CD4-positive, alpha-beta T cell treated with Interleukin-1 beta for 1 hour (primary cell): ENCODE measurements at regions not wholly inside any gene's neighbourhood (a gene's known extent, or its start where the extent isn't known, plus 50 kb on each side); places are given as distances from the start of the nearest gene placed in this dataset.

ENCODE experiments used
- DNase-seq, 2 donors: peaks; one replicate each; pipeline ENCODE4 v3.0.0-alpha.2; 2020 to 2022

DNA sequence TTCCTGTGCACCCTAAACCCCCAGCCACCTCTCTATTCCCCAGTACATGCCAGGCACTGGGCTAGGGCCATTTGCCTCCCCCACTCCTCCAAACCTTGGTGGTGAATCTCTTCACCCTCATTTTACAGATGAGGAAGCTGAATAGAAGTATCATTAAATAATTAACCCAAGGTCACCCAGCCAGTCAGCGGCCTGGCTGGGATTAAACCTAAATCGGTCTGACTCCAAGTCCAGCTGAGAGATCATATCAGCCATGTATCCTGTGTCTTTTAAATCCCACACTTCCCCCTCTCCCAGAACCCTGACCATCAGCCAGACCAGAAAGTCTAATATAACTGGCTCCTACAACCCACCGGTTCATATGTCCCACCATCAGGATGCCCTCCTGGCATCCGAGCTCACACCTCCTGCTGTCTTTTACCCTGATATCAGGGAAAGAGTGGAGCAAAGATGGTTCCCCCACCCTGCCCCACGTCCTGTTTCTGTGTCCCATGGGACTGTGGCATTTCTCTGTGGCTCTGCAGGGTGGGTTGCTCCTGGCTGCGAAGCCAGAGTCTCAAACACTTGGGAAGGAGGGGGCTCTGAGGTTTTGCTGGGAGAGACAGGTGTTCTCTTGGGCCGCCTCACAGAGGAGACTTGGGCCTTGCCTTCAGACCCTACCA is 145.3 kb downstream of the VEGFA start:
- DNase-seq: no peak

DNA sequence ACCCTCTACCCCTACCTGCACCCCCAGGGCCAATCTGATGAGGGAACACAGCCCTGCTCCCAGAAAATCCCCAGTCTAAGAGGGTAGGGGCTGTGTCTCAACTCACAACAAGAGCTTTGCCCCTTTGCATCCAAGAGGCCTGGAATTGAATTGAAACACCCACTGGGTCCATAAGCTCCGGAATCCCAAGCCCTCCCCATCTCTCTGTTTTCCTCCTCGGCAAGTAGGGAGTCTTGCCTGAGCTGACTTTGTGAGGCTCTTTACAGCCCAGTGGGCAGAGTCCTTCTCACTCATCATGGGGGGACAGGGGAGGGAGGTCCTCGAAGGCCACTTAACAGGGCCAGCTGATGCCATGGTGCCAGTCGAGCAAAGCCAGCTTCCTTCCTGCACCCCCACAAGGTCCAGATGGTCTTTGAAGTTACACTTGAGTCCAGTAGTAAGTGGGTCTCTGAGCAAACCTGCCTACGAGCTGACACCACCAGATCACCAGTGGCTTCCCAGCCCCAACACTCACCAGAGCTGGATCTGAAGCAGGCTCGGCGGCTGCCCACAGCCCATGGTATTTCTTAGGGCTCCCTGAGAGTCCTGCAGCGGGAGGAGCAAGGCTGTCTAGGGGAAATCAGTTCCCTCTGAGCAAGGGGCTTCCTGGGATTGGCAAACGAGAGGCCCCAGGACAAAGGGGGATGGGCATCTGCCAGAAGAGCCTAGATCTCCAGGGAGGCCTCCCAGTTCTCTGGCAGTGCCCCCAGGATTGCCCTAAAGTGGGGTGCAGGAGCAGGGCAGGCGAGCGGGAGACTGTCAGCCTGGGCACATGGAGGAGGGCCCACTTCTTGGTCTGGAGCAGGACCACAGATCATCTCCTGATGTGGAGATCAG is 144.5 kb downstream of the VEGFA start:
- DNase-seq: no peak

DNA sequence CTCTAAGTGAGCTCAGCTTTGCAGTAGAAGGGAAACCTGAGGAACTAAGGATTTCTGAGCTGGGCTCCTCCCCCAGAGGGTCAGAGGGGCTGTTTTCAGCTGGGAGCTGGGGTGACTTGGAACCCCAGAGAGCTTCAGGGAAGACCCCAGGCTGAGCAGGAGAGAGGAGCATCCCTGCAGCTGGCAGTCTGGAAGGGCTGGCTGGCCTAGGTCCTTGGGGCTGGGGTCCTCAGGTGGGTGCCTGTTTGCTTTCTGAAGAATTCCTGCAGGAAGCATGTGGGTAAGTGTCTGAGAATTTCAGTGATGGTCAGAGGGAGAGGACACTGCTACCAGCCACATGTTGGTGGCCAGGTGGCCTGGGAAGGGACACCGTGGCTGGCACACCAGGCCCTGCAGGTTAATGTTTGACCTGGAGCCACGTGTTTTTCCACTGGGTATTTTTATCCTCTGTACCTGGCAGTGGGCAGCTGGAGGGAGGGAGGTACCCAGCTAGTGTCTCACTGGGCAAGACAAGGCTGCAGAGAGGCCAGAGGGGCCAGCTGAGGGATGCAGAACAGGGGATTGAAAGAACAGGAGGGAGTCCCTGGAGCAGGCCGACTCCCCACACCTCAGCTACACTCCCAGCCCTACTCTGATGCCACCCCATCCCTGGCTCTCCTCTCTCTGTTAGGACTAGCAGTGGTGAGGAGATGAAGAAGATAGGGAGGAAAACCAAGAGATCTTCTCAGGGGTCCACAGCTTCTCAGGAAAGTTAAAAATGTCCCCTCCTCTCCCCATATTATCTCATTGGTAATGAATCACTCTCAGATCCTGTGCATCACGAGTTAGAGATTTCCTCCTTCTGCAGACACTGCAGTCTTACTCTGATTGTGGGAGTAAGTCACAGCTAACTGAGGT is 143.6 kb downstream of the VEGFA start:
- no peak for DNase-seq

DNA sequence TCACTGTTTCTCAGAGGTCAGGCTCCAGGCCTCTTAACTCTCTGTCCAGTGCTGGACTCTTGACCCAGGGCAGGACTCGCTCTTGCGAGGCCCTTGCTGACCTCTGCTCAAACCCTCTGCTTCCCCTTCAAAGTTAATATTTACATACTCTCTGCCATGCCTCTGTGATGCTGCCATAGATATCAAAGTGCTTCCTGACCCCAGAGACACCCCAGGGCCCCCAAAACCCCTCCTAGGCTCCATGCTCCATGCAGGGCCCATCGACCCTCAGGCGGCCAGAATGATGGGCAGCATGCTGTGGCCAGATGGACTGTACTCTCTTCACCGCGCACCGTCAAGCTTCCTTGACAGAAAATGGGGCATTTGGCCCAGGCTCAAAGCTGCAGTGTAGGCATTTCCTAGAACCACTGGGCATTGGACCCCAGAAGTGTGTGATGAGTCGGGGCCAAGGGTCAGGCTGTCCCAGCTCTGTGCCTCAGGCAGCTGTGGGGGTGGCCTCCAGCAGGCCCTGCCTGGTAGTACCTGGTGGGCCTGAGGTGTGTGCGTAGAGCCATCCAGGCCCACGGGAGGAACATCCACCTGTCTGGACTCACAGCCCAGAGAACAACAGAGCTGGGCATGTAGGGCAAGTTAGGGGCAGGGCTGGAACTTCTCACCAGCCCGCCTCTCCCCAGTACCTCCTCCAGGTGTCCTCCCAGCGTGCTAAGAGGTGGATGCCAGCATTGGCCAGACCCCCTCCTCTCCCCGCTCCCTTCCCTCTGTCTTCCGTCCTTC is 142.8 kb downstream of the VEGFA start:
- no peak for DNase-seq

DNA sequence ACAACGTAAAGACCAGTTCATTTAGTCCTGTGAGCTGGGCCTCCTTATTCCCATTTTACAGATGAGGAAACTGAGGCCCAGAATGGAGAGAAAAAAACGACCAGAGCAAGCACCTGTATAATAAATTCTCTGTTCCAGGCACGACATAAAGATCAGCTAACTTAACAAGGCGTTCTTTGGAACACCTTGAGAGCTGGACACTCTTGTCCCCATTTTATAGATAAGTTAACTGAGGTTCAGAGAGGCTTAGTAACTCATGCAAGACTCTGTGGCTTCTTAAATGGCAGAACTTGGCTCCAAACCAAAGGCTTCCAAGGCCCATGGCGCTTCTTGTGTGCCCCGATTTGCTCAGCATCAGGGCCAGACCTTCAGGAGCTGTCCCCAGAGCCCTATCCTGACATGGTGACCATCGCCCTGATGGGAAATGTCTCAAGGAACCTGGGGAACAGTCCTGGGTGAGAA is 142.1 kb downstream of the VEGFA start:
- no peak for DNase-seq

DNA sequence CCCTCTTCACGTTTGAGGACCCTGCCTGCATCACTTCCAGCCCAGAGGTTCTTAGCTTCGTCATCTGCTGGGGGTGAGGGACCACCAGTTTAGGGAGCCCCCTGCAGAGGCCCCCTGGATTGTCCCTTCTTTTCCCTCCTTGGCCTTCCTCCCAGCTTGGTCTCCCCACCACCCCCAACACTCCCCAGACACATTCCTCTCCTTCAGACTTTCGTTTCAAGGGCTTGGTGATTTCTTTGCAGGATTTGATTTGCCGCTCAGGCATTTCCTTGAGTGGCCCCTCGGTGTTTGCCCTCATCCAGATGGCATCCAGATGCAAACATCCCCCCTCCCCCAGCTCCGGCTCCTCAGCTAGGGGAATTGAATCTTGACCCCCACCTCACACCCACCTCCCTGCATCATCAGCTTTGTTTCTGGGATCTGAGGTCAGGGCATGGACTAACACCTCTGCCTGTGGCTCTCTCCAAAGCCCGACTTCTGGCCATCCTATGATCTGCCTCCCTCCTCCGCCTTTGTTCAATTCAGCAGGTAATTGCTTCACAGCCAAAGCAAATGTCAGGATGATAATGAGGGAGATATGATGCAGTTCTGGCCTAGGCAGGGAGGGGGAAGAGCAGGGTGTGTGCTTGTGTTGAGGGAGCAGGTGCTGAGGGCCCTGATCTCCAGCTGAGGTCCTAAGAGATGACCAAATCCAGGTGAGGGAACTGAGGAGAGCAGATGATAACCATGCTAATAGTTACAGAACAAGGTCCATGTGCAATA is 141.5 kb downstream of the VEGFA start:
- DNase-seq: no peak

DNA sequence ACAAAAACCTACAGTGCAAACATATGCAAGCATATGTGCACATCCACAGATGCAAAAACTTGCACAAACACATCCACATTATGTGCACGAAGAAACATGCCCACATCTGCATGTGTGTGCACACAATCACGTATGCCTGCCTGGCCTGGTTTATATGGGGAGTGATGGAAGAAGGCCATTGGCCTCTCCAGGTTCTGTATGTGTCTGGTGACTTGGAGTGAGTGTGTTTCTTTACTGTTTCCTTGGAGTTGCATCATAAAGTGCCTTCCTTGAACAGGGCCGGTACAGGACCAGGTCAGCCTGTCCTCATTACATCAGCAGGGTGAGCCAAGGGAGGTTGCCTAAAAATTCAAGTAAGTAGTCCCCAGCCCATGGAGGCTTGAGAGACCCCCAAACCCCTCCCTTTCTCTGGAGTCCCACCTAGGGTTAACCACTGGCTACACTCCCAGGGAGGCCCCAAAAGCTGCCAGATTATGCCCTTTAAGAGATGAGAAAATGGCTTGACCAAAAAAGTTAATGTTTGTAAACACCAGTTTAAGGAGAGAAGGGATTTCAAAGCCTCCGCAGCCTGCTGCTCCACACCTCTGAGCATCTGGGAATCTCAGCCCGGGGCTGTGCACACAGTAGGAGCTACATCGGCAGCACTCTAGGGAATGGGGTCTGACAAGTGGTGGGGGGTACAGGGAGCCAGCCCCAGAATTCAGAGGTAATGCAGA is 140.8 kb downstream of the VEGFA start:
- DNase-seq: no peak

DNA sequence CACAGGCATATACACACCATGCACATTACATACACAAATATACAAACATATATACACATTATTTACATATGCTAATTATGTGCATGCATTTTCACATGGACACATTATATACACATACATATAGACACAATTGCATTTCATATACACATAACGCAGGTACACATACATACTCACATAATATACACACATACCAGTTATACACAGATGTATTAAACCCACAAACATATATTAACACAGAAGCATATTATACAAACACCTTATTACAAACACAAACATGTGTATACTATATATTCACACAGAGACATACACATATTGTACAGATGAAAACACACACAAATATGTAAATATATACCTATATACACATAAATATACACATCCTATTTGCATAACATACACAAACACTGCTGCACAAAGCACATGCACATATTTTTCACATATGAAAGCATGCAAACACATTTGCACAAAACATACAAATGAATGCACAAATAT is 140.2 kb downstream of the VEGFA start:
- DNase-seq: no peak

DNA sequence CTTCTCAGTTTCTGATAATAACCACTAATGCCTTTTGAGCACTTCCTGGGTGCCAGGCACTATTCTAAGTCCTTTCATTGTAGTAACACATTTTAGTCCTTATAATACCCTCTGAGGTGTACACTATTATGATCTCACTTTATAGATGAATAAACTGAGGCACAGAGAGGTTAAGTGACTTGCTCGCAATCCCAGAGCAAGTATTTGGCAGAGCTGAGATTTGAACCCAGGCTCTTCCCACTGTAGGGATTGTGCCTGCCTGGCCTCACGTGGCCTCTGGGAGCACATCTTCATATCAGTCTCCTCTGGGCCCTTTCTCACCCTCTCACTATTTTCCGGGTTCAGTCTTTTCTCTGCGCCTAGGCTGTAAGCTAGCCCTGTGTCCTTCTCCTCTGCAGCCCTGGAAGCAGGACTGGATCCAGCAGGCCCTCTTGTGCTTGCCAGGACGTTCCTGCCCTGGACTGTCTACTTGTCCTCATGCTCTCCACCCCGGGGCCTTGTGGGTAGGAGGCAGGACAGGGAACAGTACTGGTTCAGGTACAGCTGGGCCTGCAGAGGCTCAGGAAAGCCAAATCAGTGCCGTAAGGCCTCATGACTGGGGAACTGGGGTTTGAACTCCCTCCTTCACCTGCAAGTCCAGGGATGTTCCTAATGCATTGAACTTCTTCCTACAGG is 139.6 kb downstream of the VEGFA start:
- no peak for DNase-seq

DNA sequence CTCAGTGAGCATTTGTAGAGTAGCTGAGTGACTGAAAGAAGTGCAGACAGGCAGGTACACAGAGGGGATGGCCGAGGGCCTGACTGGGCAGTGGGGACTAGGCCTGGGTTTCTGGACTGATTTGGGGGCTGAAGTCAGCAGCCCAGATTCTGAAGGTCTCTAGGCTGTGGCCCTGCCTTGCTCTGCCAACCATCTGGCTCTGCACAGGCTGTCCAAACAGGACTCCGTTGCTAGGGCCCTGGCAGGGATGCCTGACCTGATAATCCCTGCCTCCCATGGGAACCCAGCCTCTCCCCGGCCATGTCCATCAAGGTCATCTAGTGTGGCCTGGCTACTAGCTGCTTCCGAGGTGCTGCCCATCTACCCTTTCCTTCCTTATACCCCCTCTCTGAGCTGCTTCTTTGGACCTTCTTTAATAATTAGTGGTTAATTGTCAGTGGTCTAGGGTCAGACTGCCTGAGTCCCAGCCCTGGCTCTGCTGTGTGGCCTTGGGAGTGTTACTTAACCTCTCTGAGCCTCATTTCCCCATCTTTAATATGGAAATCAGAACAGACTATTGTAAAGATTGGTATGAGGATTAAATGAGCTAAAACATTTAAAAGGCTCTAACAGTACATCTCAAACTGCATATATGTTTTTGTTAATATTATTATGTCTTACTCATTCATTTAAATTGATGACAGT is 137.9 kb downstream of the VEGFA start:
- no peak for DNase-seq

DNA sequence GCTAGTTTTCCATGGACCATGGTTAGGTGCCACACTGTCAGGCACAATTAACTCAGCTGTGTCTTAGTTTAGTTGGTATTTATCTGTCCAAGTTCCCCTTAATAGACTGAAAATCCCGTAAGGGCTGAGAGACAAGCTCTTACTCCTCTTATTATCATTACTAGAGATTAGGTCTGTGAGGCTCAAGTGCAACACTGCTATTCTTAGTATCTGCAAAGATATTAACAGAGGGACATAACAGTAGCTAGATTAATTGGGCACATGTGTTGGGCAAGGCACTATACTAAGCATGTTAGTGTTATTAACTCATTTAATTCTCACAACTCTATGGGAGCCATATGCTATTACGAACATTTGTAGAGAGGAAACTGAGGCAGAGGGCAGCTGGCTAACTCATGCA is 137.3 kb downstream of the VEGFA start:
- no peak for DNase-seq

DNA sequence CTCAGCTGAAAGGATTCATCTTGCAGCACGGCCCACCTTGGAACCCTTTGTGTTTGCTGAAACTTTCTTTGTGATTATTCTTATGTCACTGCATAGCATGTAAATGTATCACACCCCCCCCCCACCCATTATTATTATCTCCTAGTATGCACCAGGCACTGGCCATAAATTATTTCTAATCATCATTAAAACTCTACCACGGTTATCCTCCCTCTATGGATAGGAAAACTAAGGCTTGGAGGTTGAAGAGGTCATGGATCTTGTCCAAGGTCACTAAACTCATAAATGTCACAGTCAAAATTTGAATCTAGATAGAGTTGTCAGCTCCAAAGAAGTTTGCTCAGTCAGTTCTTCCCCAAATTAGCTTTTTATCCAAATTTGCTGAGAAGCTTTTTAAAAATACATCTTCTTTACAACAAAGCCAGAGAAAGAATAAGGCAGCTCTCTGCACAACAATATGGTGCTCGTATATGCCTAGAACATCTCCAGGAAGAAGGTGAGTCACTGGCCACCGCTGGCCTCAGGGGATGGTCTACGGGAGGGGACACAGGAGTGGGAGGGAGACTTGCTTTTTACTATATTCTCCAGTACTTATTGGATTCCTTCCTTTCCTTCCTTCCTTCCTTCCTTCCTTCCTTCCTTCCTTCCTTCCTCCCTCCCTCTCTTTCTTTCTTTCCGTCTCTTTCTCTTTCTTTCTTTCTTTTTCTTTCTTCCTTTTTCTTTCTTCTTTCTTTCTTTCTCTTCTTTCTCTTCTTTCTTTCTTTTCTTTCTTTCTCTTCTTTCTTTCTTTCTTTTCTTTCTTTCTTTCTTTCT is 134.5 kb downstream of the VEGFA start:
- no peak for DNase-seq

DNA sequence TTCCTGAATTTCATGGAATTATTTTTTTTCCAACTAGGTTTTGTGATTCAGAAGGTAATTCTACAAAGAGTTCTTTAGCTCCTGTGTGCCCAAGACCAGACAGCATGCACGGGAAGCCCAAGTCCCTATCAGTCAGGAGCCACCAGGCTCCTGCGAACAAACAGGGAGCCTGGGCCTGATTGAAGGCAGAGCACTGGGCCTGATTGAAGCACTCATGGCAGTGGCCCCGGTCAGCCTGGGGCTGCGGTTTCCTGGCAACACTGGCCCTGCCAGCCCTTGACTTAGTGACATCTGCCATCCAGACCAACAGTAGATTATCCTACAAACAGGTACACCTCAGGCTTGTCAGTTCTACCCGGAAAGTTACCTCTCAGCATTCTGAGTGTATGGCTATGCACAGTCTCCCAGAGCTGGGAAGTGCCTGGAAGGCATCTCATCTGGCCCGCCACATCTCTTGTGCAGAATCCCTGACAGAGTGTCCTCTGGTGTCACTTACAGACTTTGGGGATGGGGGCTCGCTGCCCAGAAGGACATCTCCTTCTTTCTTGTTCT is 133.8 kb downstream of the VEGFA start:
- no peak for DNase-seq

DNA sequence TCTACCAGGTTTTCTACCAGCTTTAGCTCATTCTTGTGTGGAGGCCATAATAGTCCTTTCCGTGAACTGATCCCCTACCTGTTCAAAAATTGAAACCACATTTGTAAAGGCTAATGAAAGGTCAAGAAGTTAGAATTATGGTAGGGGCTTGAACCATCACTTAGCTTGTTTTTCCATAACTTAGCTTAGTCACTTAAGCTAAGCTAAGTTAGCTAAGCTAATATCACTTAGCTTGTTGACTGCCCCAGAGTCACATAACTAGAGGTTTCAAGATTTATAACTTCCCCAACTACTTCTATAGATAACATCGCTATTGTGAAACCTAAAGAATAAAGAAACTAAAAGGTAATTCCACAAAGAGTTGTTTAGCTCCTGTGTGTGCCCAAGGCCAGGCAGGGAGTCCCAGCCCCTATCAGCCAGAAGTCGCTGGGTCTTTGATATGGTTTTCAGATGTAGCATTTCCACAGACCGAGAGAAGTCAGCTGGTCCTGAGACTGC is 131.8 kb downstream of the VEGFA start:
- DNase-seq: no peak

DNA sequence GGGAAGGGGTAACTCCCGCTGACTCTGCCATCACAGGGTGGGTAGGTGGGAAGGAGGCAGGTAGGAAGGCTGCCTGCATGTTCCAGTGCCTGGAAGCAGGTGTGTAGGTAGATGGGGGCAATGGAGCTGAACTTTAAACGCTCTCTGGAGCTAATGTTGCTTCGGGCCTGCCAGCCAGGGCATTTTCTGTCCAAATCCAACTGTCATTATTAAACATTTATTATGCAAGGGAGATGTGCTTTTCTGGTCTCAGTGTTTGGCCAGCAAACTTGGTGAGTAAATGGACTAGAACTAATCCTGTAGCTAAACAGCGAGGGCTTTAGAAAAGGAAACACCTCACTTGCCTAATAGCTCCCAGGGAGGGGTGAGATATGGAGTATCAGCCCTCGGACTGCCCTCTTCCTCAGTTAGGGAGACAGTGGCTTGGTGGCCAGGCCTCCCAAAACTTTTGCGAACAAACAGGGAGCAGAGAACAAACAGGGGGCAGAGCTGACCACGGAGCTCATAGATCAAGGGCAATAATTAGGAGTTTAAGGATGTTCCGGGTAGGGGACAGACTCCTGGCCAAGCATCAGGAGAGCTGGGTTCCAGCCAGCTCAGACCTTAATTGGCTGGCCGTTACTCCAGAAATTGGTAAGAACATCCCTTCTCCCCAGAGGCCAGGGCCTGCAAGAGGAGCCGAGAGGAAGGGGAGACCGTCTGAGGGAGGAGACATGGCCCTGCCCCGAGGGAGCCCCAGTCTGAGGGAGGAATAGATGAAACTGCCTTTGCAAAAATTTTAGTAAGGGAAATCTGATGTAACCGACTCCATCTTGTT is 131.1 kb downstream of the VEGFA start:
- DNase-seq: no peak

DNA sequence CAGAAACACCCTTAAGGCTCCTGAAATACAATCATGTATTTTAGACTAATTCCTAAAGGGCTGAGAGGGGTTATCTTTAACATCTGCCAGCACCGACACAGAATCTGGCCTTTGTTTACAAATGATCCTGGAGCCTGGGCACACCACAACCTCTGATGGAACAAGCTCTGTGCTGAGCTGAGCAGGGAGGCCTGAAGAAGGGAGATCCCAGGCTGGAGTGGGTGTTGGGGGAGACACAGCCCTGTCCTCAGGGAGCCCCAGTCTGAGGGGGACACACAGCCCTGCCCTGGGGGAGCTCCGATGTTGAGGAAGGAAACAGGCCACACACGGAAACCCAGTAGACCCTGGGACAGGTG is 130.5 kb downstream of the VEGFA start:
- DNase-seq: no peak

DNA sequence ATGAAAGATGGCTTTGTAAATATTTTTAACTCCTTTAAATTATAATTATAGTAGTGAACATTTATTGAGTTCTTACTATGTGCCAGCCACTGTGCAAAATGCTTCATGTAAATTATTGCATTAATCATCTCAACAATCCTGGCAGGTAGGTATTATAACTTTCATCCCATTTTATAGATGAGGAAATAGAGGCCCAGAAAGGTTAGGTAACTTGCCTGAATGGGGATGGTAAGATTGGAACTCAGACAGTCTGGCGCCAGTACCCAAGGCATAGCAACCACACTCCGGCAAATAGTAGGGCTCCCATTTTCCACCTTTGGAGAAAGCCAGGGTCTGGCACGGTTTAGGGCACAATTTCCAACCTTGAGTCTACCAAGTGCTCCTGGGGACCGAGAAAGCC is 129.8 kb downstream of the VEGFA start:
- no peak for DNase-seq
